GM12891 (cell line): ENCODE measurements at regions not wholly inside any gene's neighbourhood (a gene's known extent, or its start where the extent isn't known, plus 50 kb on each side); places are given as distances from the start of the nearest gene placed in this dataset.

Source experiments
- DNase-seq: peaks from one replicate; pipeline ENCODE4 v3.0.0; 2011; ENCODE audit warnings: low spot score; ENCODE audit not compliant: insufficient read length
- FAIRE-seq: peaks from 2 replicates; lab custom pipeline; 2011; peaks lifted over from hg19 to GRCh38; lab: Jason Lieb, UNC
- PAX5 ChIP-seq: IDR thresholded peaks from 2 replicates; pipeline ENCODE4 v1.6.1; 2011; ENCODE audit warnings: low read length, moderate library complexity, mild to moderate bottlenecking; ENCODE audit not compliant: insufficient read depth, severe bottlenecking
- POLR2A ChIP-seq: IDR thresholded peaks from 2 replicates; pipeline ENCODE4 v1.6.1; 2011; ENCODE audit warnings: low read depth, low read length, control low read depth
- POLR2AphosphoS5 ChIP-seq: IDR thresholded peaks from 2 replicates; pipeline ENCODE4 v1.6.1; 2011; ENCODE audit warnings: low read depth, low read length, control low read depth
- POU2F2 ChIP-seq: IDR thresholded peaks from 2 replicates; pipeline ENCODE4 v1.6.1; 2011; ENCODE audit warnings: low read depth, mild to moderate bottlenecking, control low read depth, low read length, moderate library complexity
- SPI1 ChIP-seq: IDR thresholded peaks from 2 replicates; pipeline ENCODE4 v1.6.1; 2011; ENCODE audit warnings: low read depth, low read length, control low read depth
- TAF1 ChIP-seq: IDR thresholded peaks from 2 replicates; pipeline ENCODE4 v1.6.1; 2011; ENCODE audit warnings: low read depth, low read length, control low read depth

DNA sequence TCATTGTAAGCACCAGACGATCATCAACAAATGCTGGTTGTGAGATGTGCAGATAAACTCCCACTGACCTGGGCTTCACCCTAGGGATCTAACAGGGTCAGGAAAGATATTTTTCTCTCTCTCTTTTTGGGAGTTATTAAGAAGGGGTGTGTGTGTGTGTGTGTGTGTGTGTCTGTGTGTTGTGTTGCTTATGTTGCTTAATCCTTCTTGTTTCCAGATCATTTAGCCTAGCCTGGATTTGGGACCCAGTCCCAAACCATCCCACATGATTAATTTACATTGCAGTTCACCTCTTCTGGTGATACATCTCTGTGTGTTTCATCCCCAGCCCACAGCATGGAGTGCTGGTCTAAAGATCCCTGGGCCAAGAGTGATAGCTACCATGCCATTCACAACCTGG lies 122.8 kb upstream of the IPO9 start:
- TF ChIP-seq POLR2AphosphoS5 (no peak), TAF1 (no peak), SPI1 (no peak), PAX5 (no peak), POLR2A (no peak), POU2F2 (no peak)
- no peak for FAIRE-seq
- DNase-seq = no peak

DNA sequence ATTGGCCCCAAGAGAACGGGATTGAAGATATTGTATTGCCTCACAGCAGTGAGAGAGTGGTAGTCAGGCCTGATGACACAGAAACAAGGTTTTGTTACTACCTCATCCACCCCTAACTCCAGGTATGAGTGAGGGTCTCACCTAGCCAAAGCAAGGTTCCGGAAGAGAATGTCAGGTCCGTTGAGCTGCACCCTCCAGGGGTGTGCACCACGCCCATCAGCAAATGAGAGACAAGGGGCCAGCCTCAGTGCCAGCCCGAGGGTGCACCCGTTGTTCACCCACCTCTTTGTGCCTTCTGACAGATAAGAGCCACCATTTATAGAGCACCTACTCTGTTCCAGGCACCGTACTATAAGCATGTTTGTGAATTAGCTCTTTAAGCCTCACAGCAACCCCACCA lies 121.9 kb upstream of the IPO9 start:
- TF ChIP-seq POLR2AphosphoS5 = no peak
- no peak for TF ChIP-seq POU2F2
- no peak for TF ChIP-seq TAF1
- no peak for TF ChIP-seq SPI1
- no peak for TF ChIP-seq PAX5
- TF ChIP-seq POLR2A = no peak
- DNase-seq (no peak), FAIRE-seq (no peak)

DNA sequence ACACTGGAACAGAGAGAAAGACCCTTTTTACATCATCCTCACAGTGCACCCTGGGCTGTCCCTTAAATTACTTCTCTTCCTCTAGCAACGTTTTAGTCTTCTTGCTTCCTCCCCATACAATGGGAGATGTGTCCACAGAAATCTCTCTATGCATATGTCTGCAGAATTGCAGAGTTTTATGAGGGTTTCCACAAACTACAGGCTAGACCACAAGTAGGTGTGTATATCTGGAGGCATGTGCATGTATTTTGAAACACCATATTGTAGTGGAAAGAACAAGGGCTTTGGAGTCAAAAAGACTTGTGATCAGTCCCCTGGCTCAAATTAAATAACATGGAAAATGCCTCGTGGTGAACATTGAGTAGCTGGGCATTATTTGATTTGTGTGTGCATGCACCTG lies 121.3 kb upstream of the IPO9 start:
- TF ChIP-seq SPI1 (no peak), POLR2A (no peak), POU2F2 (no peak), POLR2AphosphoS5 (no peak), PAX5 (no peak), TAF1 (no peak)
- FAIRE-seq (no peak), DNase-seq (no peak)

DNA sequence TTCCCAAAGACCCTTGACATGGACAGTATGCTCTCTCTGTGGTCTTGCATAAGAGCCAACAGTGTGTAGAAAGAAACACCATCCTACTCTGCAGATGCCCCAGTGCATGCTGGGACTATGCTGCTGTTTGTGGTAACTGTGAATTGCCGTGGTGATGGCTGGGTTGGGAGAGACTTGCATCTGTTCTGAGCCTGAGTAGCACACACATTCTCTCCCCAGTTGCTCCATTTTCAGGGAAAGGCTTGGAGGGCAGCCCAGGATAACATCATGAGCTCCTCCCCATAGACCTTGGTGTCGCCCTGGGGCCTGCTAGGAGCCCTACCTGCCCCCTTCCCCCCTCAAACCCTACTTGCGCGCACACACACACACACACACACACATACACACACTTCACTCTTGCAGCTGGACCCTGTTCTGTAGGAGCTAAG lies 120.9 kb upstream of the IPO9 start:
- FAIRE-seq = no peak
- DNase-seq = no peak
- TF ChIP-seq TAF1 (no peak), POLR2A (no peak), POU2F2 (no peak), PAX5 (no peak), POLR2AphosphoS5 (no peak), SPI1 (no peak)

DNA sequence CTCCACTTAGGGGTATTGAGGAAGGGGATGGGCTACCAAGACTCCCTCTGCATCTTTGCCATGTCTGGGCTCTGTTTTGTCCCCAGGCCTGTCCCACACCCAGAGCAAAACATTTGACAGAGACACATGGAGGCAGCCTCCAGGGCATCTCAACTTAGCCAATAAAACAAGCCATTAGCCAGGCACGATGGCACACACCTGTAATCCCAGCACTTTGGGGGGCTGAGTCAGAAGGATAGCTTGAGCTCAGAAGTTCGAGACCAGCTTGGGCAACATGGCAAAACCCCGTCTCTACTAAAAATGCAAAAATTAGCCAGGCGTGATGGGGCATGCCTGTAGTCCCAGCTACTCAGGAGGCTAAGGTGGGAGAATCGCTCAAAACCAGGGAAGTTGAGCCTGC lies 120.3 kb upstream of the IPO9 start:
- DNase-seq (no peak), FAIRE-seq (no peak)
- no peak for TF ChIP-seq POU2F2
- TF ChIP-seq SPI1 = no peak
- TF ChIP-seq TAF1 = no peak
- TF ChIP-seq PAX5 = no peak
- no peak for TF ChIP-seq POLR2A
- TF ChIP-seq POLR2AphosphoS5 = no peak

DNA sequence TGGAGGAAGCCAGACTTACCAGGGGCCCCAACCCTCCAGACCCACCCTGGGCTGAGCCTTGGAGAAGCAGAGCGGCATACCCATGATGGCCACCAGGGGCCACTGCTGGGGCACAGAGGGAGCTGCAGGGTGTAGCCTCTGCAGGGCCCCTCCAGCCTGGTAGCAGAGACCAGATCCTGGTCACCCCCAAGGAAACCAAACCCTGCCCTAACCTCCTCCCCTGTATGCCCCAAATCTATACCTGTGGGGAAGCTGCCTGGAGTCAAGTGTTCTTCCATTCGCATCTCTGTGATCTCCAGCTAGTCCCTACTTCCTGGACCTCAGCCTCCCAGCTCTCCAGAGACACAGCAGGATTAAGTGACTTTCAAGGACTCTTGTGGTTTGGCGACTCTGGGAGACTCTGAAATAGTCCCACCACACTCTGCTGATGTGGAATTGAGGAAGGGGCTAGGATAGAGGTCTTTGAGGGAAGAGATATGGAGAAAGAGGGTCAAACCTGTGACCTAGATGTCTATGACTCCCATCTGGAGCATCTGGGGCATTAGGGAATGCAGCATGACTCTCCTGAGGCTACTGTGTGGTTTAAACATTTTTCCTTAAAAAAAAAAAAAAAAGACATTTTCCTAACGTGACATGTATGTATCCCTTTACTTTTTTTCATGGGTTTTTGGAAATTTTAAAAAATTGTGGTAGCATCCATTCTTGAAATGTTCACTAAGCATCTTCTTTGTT lies 119.2 kb upstream of the IPO9 start:
- peak; percentile 69 for DNase-seq
- FAIRE-seq = peak; percentile 80
- TF ChIP-seq POLR2A (no peak), TAF1 (no peak), POU2F2 (no peak), PAX5 (no peak), POLR2AphosphoS5 (no peak), SPI1 (no peak)

DNA sequence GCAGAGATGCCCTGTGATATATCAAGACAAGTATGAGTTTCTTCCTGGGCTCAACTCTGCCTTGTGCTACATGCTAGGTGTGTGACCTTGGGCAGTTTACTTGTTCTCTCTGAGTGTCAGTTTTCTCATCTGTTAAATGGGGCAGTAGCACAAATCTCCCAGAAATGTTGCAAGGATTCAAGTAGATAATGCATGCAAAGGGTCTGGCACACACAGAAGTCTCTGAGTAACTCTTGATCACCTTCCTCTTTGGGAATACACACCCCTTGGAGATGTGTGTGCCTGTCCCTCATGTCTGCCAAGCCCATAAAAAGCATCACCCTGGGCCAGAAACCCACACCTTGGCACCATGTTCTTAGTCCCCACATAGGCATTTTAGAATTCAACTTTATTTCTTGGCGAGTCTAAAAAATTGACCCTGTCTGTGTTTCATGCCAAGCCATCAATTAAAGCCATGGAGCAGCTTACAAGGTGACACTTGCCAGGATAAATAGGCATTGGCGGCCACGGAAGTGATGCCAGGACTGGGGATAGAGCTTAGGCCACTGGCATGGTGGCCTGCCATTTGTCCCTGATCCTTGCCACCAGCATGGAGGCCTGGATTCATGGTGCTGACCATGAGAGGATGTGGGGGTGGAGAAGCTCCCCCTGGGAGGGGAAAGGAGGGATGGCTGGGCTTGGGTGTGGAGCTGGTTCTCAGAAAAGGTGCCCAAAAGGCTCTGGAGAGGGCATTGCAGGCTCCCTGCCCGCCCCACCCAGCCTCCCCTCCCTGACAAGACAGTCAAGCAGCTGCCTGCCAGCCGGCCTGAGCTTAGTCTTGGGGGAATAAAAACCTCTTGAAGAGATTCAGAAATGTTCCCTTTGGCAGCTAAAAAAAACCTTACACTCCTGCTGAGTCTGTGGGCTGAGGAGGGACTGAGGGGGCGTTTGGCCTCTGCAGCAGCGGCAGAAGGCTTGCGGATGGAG lies 118.0 kb upstream of the IPO9 start:
- FAIRE-seq = no peak
- TF ChIP-seq POLR2AphosphoS5 (no peak), POLR2A (no peak), PAX5 (no peak), TAF1 (no peak), POU2F2 (no peak), SPI1 (no peak)
- no peak for DNase-seq

DNA sequence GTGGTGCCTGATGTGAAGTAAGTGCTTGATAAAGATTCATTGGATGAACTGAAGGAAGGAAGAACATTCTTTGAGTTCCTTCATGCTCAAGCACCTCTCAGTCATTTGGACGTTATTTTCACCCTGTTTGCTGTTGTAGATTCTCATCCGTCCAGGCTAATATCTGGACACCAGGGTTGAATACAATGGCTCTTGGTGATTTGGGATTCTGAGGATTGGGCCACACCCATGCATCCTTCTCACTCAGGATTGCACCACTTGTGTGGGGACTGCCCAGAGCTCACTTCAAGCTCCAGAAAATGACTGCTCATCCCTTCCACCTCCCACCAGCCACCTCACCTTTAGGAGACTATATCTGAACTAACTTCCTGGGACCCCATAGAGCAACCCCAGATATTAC lies 117.1 kb upstream of the IPO9 start:
- DNase-seq = no peak
- no peak for FAIRE-seq
- TF ChIP-seq TAF1 = no peak

DNA sequence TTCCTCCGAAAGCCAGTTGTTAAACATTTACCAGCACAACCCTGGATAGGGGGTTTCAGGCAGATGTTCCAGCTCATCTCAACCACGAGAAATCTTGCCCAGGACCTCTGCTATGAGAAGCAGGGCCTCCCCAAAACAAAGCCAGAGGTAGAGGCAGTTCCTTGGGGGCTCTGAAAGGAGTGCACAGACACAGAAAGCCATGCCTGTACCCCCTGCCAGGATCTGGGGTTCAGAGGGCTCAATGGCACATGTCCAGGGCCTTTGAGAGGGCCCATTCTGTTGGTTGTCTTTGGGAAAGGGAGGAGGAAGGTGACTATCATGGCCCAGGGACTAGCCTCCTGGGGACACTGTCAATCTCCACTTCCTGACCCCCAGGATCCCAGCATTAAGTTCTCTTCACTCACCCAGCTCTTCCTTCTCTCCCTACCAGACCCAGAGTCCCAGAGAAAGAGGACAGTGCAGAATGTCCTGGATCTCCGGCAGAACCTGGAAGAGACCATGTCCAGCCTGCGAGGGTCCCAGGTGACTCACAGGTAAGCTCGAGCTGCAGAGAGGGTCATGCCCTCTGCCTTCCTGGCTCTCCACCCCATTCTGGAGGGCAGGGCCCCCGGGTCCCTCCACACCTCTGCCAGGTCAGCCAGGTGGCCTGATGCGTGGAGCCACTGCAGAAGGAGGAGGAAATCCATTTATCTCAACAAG lies 116.4 kb upstream of the IPO9 start:
- no peak for TF ChIP-seq POLR2A
- FAIRE-seq = no peak
- DNase-seq = no peak
